HEK293 (cell line): ENCODE measurements at regions not wholly inside any gene's neighbourhood (a gene's known extent, or its start where the extent isn't known, plus 50 kb on each side); places are given as distances from the start of the nearest gene placed in this dataset.
A peak's percentile ranks its signal among the peaks of the same experiment; 100 is the strongest.

Experiments used
- CTCF ChIA-PET: fragments of 350-600 bp; formaldehyde crosslinking; extraction: SDS; loops from one replicate; lab custom pipeline; 2021; ENCODE audit warnings: antibody characterized with exemption; lab: Yijun Ruan, JAX
- POLR2A ChIA-PET: fragments of 300-600 bp; formaldehyde crosslinking; extraction: SDS; loops from one replicate; lab custom pipeline; 2020; ENCODE audit warnings: antibody characterized with exemption, inconsistent platforms; lab: Yijun Ruan, JAX
- H3K27ac ChIP-seq: fragments of 200-500 bp; sonication (Bioruptor generic); 2 replicates; pipeline ENCODE4 v1.5.1; 2014; ENCODE audit warnings: low read depth, low read length, control low read depth, inconsistent platforms; ENCODE audit errors: extremely low read depth
- H3K36me3 ChIP-seq, 2 experiments: fragments of 200-500 bp in 1 of 2; sonication (Bioruptor generic) in 1 of 2; 1 replicate in 1 of 2; 2 replicates in 1 of 2; pipeline ENCODE4 v1.5.1; 2014 to 2017; ENCODE audit warnings: inconsistent platforms in 2 of 2, low read length in 2 of 2; ENCODE audit not compliant: control insufficient read depth in 2 of 2, insufficient read depth in 1 of 2
- H3K4me1 ChIP-seq: fragments of 200-500 bp; sonication (Bioruptor generic); 2 replicates; pipeline ENCODE4 v1.5.1; 2014; ENCODE audit warnings: mild to moderate bottlenecking, low read length, inconsistent platforms; ENCODE audit not compliant: control insufficient read depth, insufficient read depth
- H3K4me3 ChIP-seq: 2 replicates; pipeline ENCODE4 v1.5.1; 2011; ENCODE audit warnings: low read depth, mild to moderate bottlenecking, control low read depth, low read length, moderate library complexity
- H3K9me3 ChIP-seq: fragments of 200-500 bp; sonication (Bioruptor generic); 2 replicates; pipeline ENCODE4 v1.5.1; 2014; ENCODE audit warnings: low read depth, low read length, inconsistent platforms; ENCODE audit not compliant: control insufficient read depth, insufficient read depth
- AEBP2 ChIP-seq: fragments of 450-650 bp; formaldehyde crosslinking; IDR thresholded peaks from 2 replicates; pipeline ENCODE4 v1.5.1; 2016; ENCODE audit warnings: missing biosample characterization, missing genetic modification characterization, borderline replicate concordance
- ELK4 ChIP-seq: IDR thresholded peaks from 2 replicates; pipeline ENCODE4 v1.6.1; 2011; ENCODE audit warnings: mild to moderate bottlenecking, low read depth, low read length, borderline replicate concordance
- HIC1 ChIP-seq: fragments of 450-650 bp; formaldehyde crosslinking; IDR thresholded peaks from 2 replicates; pipeline ENCODE4 v1.5.1; 2016; ENCODE audit warnings: missing biosample characterization, missing genetic modification characterization
- REST ChIP-seq: fragments of 450-650 bp; formaldehyde crosslinking; IDR thresholded peaks from 2 replicates; pipeline ENCODE4 v1.5.1; 2016; ENCODE audit warnings: missing biosample characterization, missing genetic modification characterization
- SETDB1 ChIP-seq: IDR thresholded peaks from one replicate; pipeline ENCODE4 v1.6.1; 2017; ENCODE audit warnings: mild to moderate bottlenecking, low read length, moderate library complexity, mixed read lengths; ENCODE audit not compliant: insufficient read length
- ZBTB10 ChIP-seq: fragments of 450-650 bp; formaldehyde crosslinking; IDR thresholded peaks from 2 replicates; pipeline ENCODE4 v1.5.1; 2016; ENCODE audit warnings: missing biosample characterization, missing genetic modification characterization
- ZBTB26 ChIP-seq: fragments of 450-650 bp; formaldehyde crosslinking; optimal IDR thresholded peaks from 2 replicates; pipeline ENCODE3; 2016; ENCODE audit warnings: missing biosample characterization, mild to moderate bottlenecking, missing genetic modification characterization
- ZBTB8A ChIP-seq: fragments of 450-650 bp; formaldehyde crosslinking; IDR thresholded peaks from 2 replicates; pipeline ENCODE4 v1.5.1; 2016; ENCODE audit warnings: missing biosample characterization, missing genetic modification characterization
- ZFHX2 ChIP-seq: fragments of 450-650 bp; formaldehyde crosslinking; conservative IDR thresholded peaks from 2 replicates; pipeline ENCODE4 v1.5.1; 2016; ENCODE audit warnings: missing biosample characterization, missing genetic modification characterization
- ZNF140 ChIP-seq: fragments of 450-650 bp; formaldehyde crosslinking; IDR thresholded peaks from 2 replicates; pipeline ENCODE4 v1.5.1; 2016; ENCODE audit warnings: missing biosample characterization, missing genetic modification characterization
- ZNF292 ChIP-seq: fragments of 450-650 bp; formaldehyde crosslinking; IDR thresholded peaks from 2 replicates; pipeline ENCODE4 v1.5.1; 2016; ENCODE audit warnings: low read depth, missing biosample characterization, missing genetic modification characterization, borderline replicate concordance
- ZNF311 ChIP-seq: fragments of 450-650 bp; formaldehyde crosslinking; IDR thresholded peaks from 2 replicates; pipeline ENCODE4 v1.5.1; 2017; ENCODE audit warnings: missing biosample characterization, missing genetic modification characterization, borderline replicate concordance
- ZNF354C ChIP-seq: fragments of 450-650 bp; formaldehyde crosslinking; IDR thresholded peaks from 2 replicates; pipeline ENCODE4 v1.5.1; 2016; ENCODE audit warnings: missing biosample characterization, missing genetic modification characterization, low read depth, borderline replicate concordance
- ZNF366 ChIP-seq: fragments of 450-650 bp; formaldehyde crosslinking; conservative IDR thresholded peaks from 2 replicates; pipeline ENCODE4 v1.5.1; 2016; ENCODE audit warnings: missing biosample characterization, missing genetic modification characterization
- ZNF394 ChIP-seq: fragments of 450-650 bp; formaldehyde crosslinking; IDR thresholded peaks from 2 replicates; pipeline ENCODE4 v1.5.1; 2016; ENCODE audit warnings: missing biosample characterization, missing genetic modification characterization, mild to moderate bottlenecking, moderate library complexity, borderline replicate concordance
- ZNF404 ChIP-seq: fragments of 450-650 bp; formaldehyde crosslinking; IDR thresholded peaks from 2 replicates; pipeline ENCODE4 v1.5.1; 2017; ENCODE audit warnings: missing biosample characterization, missing genetic modification characterization
- ZNF433 ChIP-seq: fragments of 450-650 bp; formaldehyde crosslinking; IDR thresholded peaks from 2 replicates; pipeline ENCODE4 v1.5.1; 2016; ENCODE audit warnings: missing biosample characterization, missing genetic modification characterization, low read depth
- ZNF48 ChIP-seq: fragments of 450-650 bp; formaldehyde crosslinking; IDR thresholded peaks from 2 replicates; pipeline ENCODE4 v1.5.1; 2016; ENCODE audit warnings: missing biosample characterization, missing genetic modification characterization
- ZNF529 ChIP-seq: fragments of 450-650 bp; formaldehyde crosslinking; IDR thresholded peaks from 2 replicates; pipeline ENCODE4 v1.5.1; 2017; ENCODE audit warnings: missing genetic modification characterization, missing biosample characterization; ENCODE audit not compliant: insufficient replicate concordance
- ZNF629 ChIP-seq: fragments of 450-650 bp; formaldehyde crosslinking; IDR thresholded peaks from 2 replicates; pipeline ENCODE4 v1.5.1; 2017; ENCODE audit warnings: missing biosample characterization, missing genetic modification characterization
- ZNF76 ChIP-seq: fragments of 450-650 bp; formaldehyde crosslinking; IDR thresholded peaks from 2 replicates; pipeline ENCODE4; 2016; ENCODE audit warnings: low read depth, missing biosample characterization, missing genetic modification characterization, borderline replicate concordance
- ZNF837 ChIP-seq: fragments of 450-650 bp; formaldehyde crosslinking; IDR thresholded peaks from 2 replicates; pipeline ENCODE4 v1.5.1; 2016; ENCODE audit warnings: missing biosample characterization, missing genetic modification characterization

- TF ChIP-seq AEBP2 (tag by site-specific recombination): peak; percentile 15; the same call in 1 of the 2 replicates
- peak; percentile 61; the same call in 1 of the 2 replicates for TF ChIP-seq ZNF140 (tag by site-specific recombination)
- TF ChIP-seq ZBTB8A (tag by site-specific recombination): peak; percentile 60; the same call in 1 of the 2 replicates
- TF ChIP-seq ZNF394 (tag by site-specific recombination): peak; percentile 84
- TF ChIP-seq ZNF354C (tag by site-specific recombination): no peak
- TF ChIP-seq REST (tag by site-specific recombination): peak; percentile 67
- TF ChIP-seq, all 188 proteins: peak for 13
These were observed 62.0 kb upstream of the NAF1 start (continued) for GRCh38 chr4:163228648-163229047.

GRCh38 chr4:163221467-163221866, 54.8 kb upstream of the NAF1 start:
- Histone ChIP-seq H3K4me3 (no peak overlapping the region), H3K36me3 (no peaks in the 10 kb centered on the region), H3K27ac (no peak overlapping the region), H3K4me1 (no peaks in the 10 kb centered on the region), H3K9me3 (no peaks in the 10 kb centered on the region)
- CTCF ChIA-PET: no interaction called here
- POLR2A ChIA-PET: no interaction called here
- TF ChIP-seq ZNF48 (tag by site-specific recombination) (no peak), ELK4 (no peak), ZNF366 (no peak), ZNF311 (tag by site-specific recombination) (no peak), ZBTB10 (no peak), ZNF837 (tag by site-specific recombination) (no peak), ZNF529 (tag by site-specific recombination) (no peak), SETDB1 (no peak), ZNF292 (tag by site-specific recombination) (no peak), ZNF629 (tag by site-specific recombination) (no peak), ZNF76 (no peak), ZFHX2 (tag by site-specific recombination) (no peak), ZNF404 (tag by site-specific recombination) (no peak), ZNF433 (tag by site-specific recombination) (no peak), HIC1 (tag by site-specific recombination) (no peak), ZBTB26 (tag by site-specific recombination) (no peak)
